ENCODE measurements at regions not wholly inside any gene's neighbourhood (a gene's known extent, or its start where the extent isn't known, plus 50 kb on each side); places are given as distances from the start of the nearest gene placed in this dataset.

DNA sequence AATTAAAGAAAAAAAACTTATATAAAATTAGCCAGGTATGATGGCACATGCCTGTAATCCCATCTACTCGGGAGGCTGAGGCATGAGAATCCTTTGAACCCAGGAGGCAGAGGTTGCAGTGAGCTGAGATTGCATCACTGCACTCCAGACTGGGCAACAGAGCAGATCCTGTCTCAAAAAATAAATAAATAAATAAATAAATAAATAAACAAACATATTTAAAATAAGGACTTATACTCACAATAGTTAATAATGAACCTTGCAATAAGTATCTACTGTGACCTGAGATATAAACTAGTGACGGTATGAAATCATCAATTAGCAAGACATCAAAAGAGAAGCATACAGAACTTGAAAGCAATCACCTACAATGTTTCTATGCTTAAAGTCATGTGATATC lies 548.4 kb upstream of the JARID2 start:
- Histone ChIP-seq H4K20me1 (ENCODE audit: low read depth, low read length) (no peaks in the 10 kb centered on the region), H3K36me3 (ENCODE audit: low read length) (no peaks in the 10 kb centered on the region), H3K9me3 (ENCODE audit: insufficient read depth, low read length) (no peaks in the 10 kb centered on the region), H2AFZ (ENCODE audit: low read depth, low read length, severe bottlenecking) (no peak overlapping the region), H3F3A (ENCODE audit: insufficient read depth) (0 out of 2 replicates have a peak, but pooled peaks cover under 1% of the 10 kb centered on the region), H3K4me2 (ENCODE audit: low read depth, low read length, poor library complexity, severe bottlenecking) (no peak overlapping the region), H3K27me3 (ENCODE audit: low read length) (no peaks in the 10 kb centered on the region), H3K4me3 (ENCODE audit: insufficient read depth, low read length, poor library complexity, severe bottlenecking) (no peak overlapping the region), H3K9ac (ENCODE audit: low read length) (no peak overlapping the region), H3K79me2 (ENCODE audit: insufficient read depth, low read length) (no peaks in the 10 kb centered on the region), H3K9me2 (replicated peaks; ENCODE audit: insufficient read depth, low read length) (no peaks in the 10 kb centered on the region), H3K27ac (ENCODE audit: low read depth, low read length) (no peak overlapping the region)
- TF ChIP-seq EZH2phosphoT487 (conservative IDR thresholded peaks at IDR 0.05; ENCODE audit: low read length) = no peak
- TF ChIP-seq, protein P1, sequence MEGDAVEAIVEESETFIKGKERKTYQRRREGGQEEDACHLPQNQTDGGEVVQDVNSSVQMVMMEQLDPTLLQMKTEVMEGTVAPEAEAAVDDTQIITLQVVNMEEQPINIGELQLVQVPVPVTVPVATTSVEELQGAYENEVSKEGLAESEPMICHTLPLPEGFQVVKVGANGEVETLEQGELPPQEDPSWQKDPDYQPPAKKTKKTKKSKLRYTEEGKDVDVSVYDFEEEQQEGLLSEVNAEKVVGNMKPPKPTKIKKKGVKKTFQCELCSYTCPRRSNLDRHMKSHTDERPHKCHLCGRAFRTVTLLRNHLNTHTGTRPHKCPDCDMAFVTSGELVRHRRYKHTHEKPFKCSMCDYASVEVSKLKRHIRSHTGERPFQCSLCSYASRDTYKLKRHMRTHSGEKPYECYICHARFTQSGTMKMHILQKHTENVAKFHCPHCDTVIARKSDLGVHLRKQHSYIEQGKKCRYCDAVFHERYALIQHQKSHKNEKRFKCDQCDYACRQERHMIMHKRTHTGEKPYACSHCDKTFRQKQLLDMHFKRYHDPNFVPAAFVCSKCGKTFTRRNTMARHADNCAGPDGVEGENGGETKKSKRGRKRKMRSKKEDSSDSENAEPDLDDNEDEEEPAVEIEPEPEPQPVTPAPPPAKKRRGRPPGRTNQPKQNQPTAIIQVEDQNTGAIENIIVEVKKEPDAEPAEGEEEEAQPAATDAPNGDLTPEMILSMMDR (IDR thresholded peaks at IDR 0.05; ENCODE audit: insufficient read depth, low read length, poor library complexity, severe bottlenecking) = no peak

DNA sequence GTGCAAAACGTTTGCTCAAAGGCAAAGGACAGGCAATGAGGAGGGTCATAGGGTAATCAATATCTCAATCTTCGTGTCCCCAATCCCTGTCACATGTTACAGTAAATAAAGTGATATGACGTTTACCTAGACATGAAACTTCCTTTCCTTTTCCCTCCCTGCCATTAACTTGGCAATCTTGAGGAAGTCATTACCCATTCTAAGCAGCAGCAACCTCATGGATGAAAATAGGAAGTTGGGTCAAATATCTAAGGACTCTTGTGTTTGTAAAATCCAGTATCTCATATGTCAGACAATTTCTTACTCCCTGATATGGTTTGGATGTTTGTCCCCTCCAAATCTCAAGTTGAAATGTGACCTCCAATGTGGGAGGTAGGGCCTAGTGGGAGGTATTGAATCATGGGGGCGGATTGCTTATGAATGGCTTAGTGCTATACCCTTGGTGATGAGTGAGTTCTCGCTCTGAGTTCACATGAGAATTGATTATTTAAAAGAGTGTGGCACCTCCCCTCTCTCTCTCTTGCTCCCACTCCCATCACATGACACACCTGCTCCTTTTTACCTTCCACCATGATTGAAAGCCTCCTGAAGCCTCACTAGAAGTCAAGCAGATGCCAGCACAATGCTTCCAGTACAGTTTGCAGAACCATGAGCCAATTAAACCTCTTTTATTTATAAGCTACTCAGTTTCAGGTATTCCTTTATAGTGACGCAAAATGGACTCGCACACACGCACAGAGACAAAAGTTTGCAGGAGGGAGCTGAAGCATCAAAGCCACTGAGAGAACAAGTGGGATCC lies 545.9 kb upstream of the JARID2 start:
- Histone ChIP-seq H3K27ac (ENCODE audit: low read depth, low read length) (no peak overlapping the region), H3K9me2 (replicated peaks; ENCODE audit: insufficient read depth, low read length) (no peaks in the 10 kb centered on the region), H3K9ac (ENCODE audit: low read length) (no peak overlapping the region), H3K79me2 (ENCODE audit: insufficient read depth, low read length) (no peaks in the 10 kb centered on the region), H3K4me3 (ENCODE audit: insufficient read depth, low read length, poor library complexity, severe bottlenecking) (no peak overlapping the region), H2AFZ (ENCODE audit: low read depth, low read length, severe bottlenecking) (no peak overlapping the region), H3K36me3 (ENCODE audit: low read length) (no peaks in the 10 kb centered on the region), H3K9me3 (ENCODE audit: insufficient read depth, low read length) (no peaks in the 10 kb centered on the region), H3K4me2 (ENCODE audit: low read depth, low read length, poor library complexity, severe bottlenecking) (no peak overlapping the region), H4K20me1 (ENCODE audit: low read depth, low read length) (no peaks in the 10 kb centered on the region), H3K27me3 (ENCODE audit: low read length) (no peaks in the 10 kb centered on the region), H3F3A (ENCODE audit: insufficient read depth) (no peaks in the 10 kb centered on the region)
- TF ChIP-seq, protein P1 (IDR thresholded peaks at IDR 0.05; ENCODE audit: insufficient read depth, low read length, poor library complexity, severe bottlenecking) = no peak
- TF ChIP-seq EZH2phosphoT487 (conservative IDR thresholded peaks at IDR 0.05; ENCODE audit: low read length) = no peak

DNA sequence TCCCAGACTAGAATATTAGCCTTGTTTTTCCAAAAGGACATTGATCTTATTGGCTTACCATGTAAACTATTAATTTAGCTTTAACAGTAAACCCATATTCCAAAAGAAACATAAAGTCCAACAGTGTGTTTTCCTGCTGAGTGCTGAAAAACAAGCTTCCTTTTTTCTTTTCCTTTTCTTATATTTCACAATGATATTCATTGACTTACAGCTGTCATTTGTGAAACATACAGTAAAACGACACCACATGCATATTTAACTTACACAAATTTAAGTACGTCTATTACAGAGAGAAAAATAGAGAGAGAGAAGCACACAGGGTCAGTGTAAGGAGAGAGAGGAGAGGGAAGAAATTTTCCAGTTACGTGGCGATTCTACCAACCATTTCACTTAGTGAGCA lies 543.9 kb upstream of the JARID2 start:
- TF ChIP-seq, protein P1 (IDR thresholded peaks at IDR 0.05; ENCODE audit: insufficient read depth, low read length, poor library complexity, severe bottlenecking) = no peak
- TF ChIP-seq EZH2phosphoT487 (conservative IDR thresholded peaks at IDR 0.05; ENCODE audit: low read length) = no peak
- Histone ChIP-seq H3K27me3 (ENCODE audit: low read length) (no peaks in the 10 kb centered on the region), H3K4me2 (ENCODE audit: low read depth, low read length, poor library complexity, severe bottlenecking) (no peak overlapping the region), H3K79me2 (ENCODE audit: insufficient read depth, low read length) (no peaks in the 10 kb centered on the region), H3K36me3 (ENCODE audit: low read length) (no peaks in the 10 kb centered on the region), H3K9me3 (ENCODE audit: insufficient read depth, low read length) (no peaks in the 10 kb centered on the region), H4K20me1 (ENCODE audit: low read depth, low read length) (no peaks in the 10 kb centered on the region), H3K9ac (ENCODE audit: low read length) (no peak overlapping the region), H2AFZ (ENCODE audit: low read depth, low read length, severe bottlenecking) (no peak overlapping the region), H3K27ac (ENCODE audit: low read depth, low read length) (no peak overlapping the region), H3K9me2 (replicated peaks; ENCODE audit: insufficient read depth, low read length) (no peaks in the 10 kb centered on the region), H3F3A (ENCODE audit: insufficient read depth) (no peaks in the 10 kb centered on the region), H3K4me3 (ENCODE audit: insufficient read depth, low read length, poor library complexity, severe bottlenecking) (no peak overlapping the region)
